ENCODE measurements at regions not wholly inside any gene's neighbourhood (a gene's known extent, or its start where the extent isn't known, plus 50 kb on each side); places are given as distances from the start of the nearest gene placed in this dataset.

GRCh38 chr11:45446434-45446833 lies 160.3 kb upstream of the SYT13 start:
- Histone ChIP-seq H3K27ac (no peak overlapping the region), H3K9me3 (no peaks in the 10 kb centered on the region), H3K36me3 (no peaks in the 10 kb centered on the region), H3K27me3 (peaks cover 44% of the 10 kb centered on the region), H3K4me1 (no peaks in the 10 kb centered on the region), H3K4me3 (no peak overlapping the region)
- WGBS, 2 donors (ENCODE audit: low coverage in 1 of 2): 60 to 73% methylated on average over 2 of the region's 5 CpGs
- TF ChIP-seq POLR2A (IDR thresholded peaks at IDR 0.05) (no peak), EP300 (IDR thresholded peaks at IDR 0.05) (no peak)
- no peak for ATAC-seq

GRCh38 chr11:45444796-45445195 lies 158.7 kb upstream of the SYT13 start:
- WGBS, 2 donors (ENCODE audit: low coverage in 1 of 2): 33% methylated on average over 2 of the region's 6 CpGs; no CpG with 5 or more reads in 1 of the 2 donors
- no peaks in the 10 kb centered on the region for H3K36me3 ChIP-seq
- H3K27ac ChIP-seq: no peak overlapping the region
- H3K27me3 ChIP-seq: peaks cover 59% of the 10 kb centered on the region
- no peak for TF ChIP-seq CTCF (IDR thresholded peaks at IDR 0.05)
- TF ChIP-seq EP300 (IDR thresholded peaks at IDR 0.05): no peak
- TF ChIP-seq POLR2A (IDR thresholded peaks at IDR 0.05): no peak
- TF ChIP-seq POLR2AphosphoS5 (IDR thresholded peaks at IDR 0.05): no peak
- H3K4me1 ChIP-seq: no peaks in the 10 kb centered on the region
- no peak overlapping the region for H3K4me3 ChIP-seq
- H3K9me3 ChIP-seq: peaks cover 0 to 4% (median 0%) of the 10 kb centered on the region in 3 donors
- no peak for ATAC-seq

- Histone ChIP-seq H3K27me3 (peaks cover 65% of the 10 kb centered on the region), H3K27ac (no peak overlapping the region), H3K36me3 (no peaks in the 10 kb centered on the region), H3K4me3 (no peak overlapping the region), H3K4me1 (no peaks in the 10 kb centered on the region), H3K9me3 (peaks cover 0 to 14% (median 0%) of the 10 kb centered on the region in 3 donors)
- no peak for TF ChIP-seq EP300 (IDR thresholded peaks at IDR 0.05)
- TF ChIP-seq CTCF (IDR thresholded peaks at IDR 0.05): no peak
- no peak for TF ChIP-seq POLR2A (IDR thresholded peaks at IDR 0.05)
- no peak for TF ChIP-seq POLR2AphosphoS5 (IDR thresholded peaks at IDR 0.05)
- no peak for ATAC-seq
- 78 to 86% methylated on average over 2 of the region's 2 CpGs for WGBS, 2 donors (ENCODE audit: low coverage in 1 of 2)
Measured at GRCh38 chr11:45440111-45440510, 154.0 kb upstream of the SYT13 start.

- Histone ChIP-seq H3K27ac (no peak overlapping the region), H3K9me3 (peaks cover 0 to 14% (median 0%) of the 10 kb centered on the region in 3 donors), H3K4me1 (no peaks in the 10 kb centered on the region), H3K4me3 (no peak overlapping the region), H3K27me3 (peaks cover 61% of the 10 kb centered on the region), H3K36me3 (no peaks in the 10 kb centered on the region)
- ATAC-seq: no peak
- TF ChIP-seq POLR2A (IDR thresholded peaks at IDR 0.05) (no peak), POLR2AphosphoS5 (IDR thresholded peaks at IDR 0.05) (no peak), CTCF (IDR thresholded peaks at IDR 0.05) (no peak), EP300 (IDR thresholded peaks at IDR 0.05) (no peak)
- 71% methylated on average over 1 of the region's 1 CpG; no CpG with 5 or more reads in 1 of the 2 donors for WGBS, 2 donors (ENCODE audit: low coverage in 1 of 2)
Measured at GRCh38 chr11:45436966-45437365, 150.8 kb upstream of the SYT13 start.

GRCh38 chr11:45436118-45436517 lies 150.0 kb upstream of the SYT13 start:
- H3K4me3 ChIP-seq: no peak overlapping the region
- 20 to 32% methylated on average over 1 to 2 of the region's 2 CpGs for WGBS, 2 donors (ENCODE audit: low coverage in 1 of 2)
- H3K4me1 ChIP-seq: no peaks in the 10 kb centered on the region
- no peak for ATAC-seq
- H3K36me3 ChIP-seq: no peaks in the 10 kb centered on the region
- no peak overlapping the region for H3K27ac ChIP-seq
- TF ChIP-seq EP300 (IDR thresholded peaks at IDR 0.05) (no peak), CTCF (IDR thresholded peaks at IDR 0.05) (no peak), POLR2A (IDR thresholded peaks at IDR 0.05) (no peak), POLR2AphosphoS5 (IDR thresholded peaks at IDR 0.05) (no peak)
- peaks cover 57% of the 10 kb centered on the region for H3K27me3 ChIP-seq
- H3K9me3 ChIP-seq: peaks cover 0 to 14% (median 0%) of the 10 kb centered on the region in 3 donors

All from gastroesophageal sphincter (tissue), 4 donors.